K562 (cell line): ENCODE measurements at regions not wholly inside any gene's neighbourhood (a gene's known extent, or its start where the extent isn't known, plus 50 kb on each side); places are given as distances from the start of the nearest gene placed in this dataset.

ENCODE experiments used
- ATAC-seq: fragments of 200-7000 bp; cut with Tn5 transposase; 3 replicates; pipeline ENCODE4 v1.9.1; 2020; ENCODE audit warnings: moderate library complexity
- BruUV-seq: library from RNA; stranded (reverse); fragments of 400-500 nt; replicated peaks from 2 replicates; lab custom pipeline; 2021; lab: Mats Ljungman, UMichigan
- CTCF ChIA-PET: fragments of 300-600 bp; formaldehyde crosslinking; extraction: SDS; loops from one replicate; lab custom pipeline; 2021; ENCODE audit warnings: low intra/inter-chr PET ratio; lab: Yijun Ruan, JAX
- POLR2A ChIA-PET: fragments of 300-600, 350-650 bp; sonication (Branson Sonifier 250); formaldehyde crosslinking; extraction: SDS; loops from one replicate; lab custom pipeline; 2021; ENCODE audit warnings: antibody characterized with exemption, inconsistent platforms; lab: Yijun Ruan, JAX
- DNase-seq, 4 experiments: peaks; one replicate each; pipeline versions ENCODE4 v3.0.0 to v3.0.0-alpha.2; 2011 to 2018; ENCODE audit warnings: low spot score in 3 of 4, mixed read lengths in 3 of 4; ENCODE audit errors: extremely low read depth in 1 of 4
- FAIRE-seq: peaks from 2 replicates; lab custom pipeline; 2011; peaks lifted over from hg19 to GRCh38; lab: Jason Lieb, UNC
- H2AFZ ChIP-seq: 2 replicates; pipeline ENCODE4 v1.6.0; 2011; ENCODE audit warnings: low read depth, low read length, control low read depth, inconsistent platforms
- H3K27ac ChIP-seq: fragments of 200-600 bp; 3 replicates; pipeline ENCODE4 v1.8.0; 2011; ENCODE audit warnings: low read depth, mild to moderate bottlenecking, control low read depth, inconsistent platforms, low read length, moderate library complexity, mixed read lengths; ENCODE audit errors: extremely low read depth
- H3K27me3 ChIP-seq, 2 experiments: fragments of 300-600 bp in 1 of 2; 2 replicates in 1 of 2; 3 replicates in 1 of 2; pipeline versions ENCODE4 v1.6.0 to v1.8.0; 2011; ENCODE audit warnings: inconsistent platforms in 2 of 2, low read length in 2 of 2, mild to moderate bottlenecking in 1 of 2, mixed read lengths in 1 of 2, moderate library complexity in 1 of 2; ENCODE audit not compliant: control insufficient read depth in 2 of 2, insufficient read depth in 2 of 2
- H3K36me3 ChIP-seq: fragments of 300-600 bp; 3 replicates; pipeline ENCODE4 v1.8.0; 2011; ENCODE audit warnings: mild to moderate bottlenecking, low read length, inconsistent platforms; ENCODE audit not compliant: control insufficient read depth, insufficient read depth
- H3K4me1 ChIP-seq, 2 experiments: fragments of 200-600 bp in 1 of 2; replicated peaks in 1 of 2; 2 replicates in 1 of 2; 3 replicates in 1 of 2; pipeline versions ENCODE4 v1.5.1 to v1.8.0; 2011; ENCODE audit warnings: inconsistent platforms in 2 of 2, low read length in 2 of 2, mild to moderate bottlenecking in 1 of 2, mixed read lengths in 1 of 2, moderate library complexity in 1 of 2; ENCODE audit not compliant: control insufficient read depth in 2 of 2, insufficient read depth in 2 of 2
- H3K4me2 ChIP-seq: 2 replicates; pipeline ENCODE4 v1.6.1; 2011; ENCODE audit warnings: low read length, control low read depth, inconsistent platforms, mixed read lengths; ENCODE audit not compliant: insufficient read depth
- H3K4me3 ChIP-seq: fragments of 200-600 bp; sonication (generic), shearing (Covaris generic); 2 replicates; pipeline ENCODE4 v1.5.1; 2016; ENCODE audit warnings: control low read depth, inconsistent platforms
- H3K79me2 ChIP-seq: fragments of 200-600 bp; 3 replicates; pipeline ENCODE4 v1.8.0; 2011; ENCODE audit warnings: low read length, inconsistent platforms; ENCODE audit not compliant: control insufficient read depth, insufficient read depth
- H3K9ac ChIP-seq, 2 experiments: 2 replicates each; pipeline versions ENCODE4 v1.6.0 to v1.6.1; 2011; ENCODE audit warnings: low read depth in 2 of 2, low read length in 2 of 2, control low read depth in 1 of 2, inconsistent platforms in 1 of 2, mild to moderate bottlenecking in 1 of 2, mixed read lengths in 1 of 2; ENCODE audit not compliant: insufficient read depth in 1 of 2
- H3K9me1 ChIP-seq: one replicate; pipeline ENCODE4 v1.6.0; 2011; ENCODE audit warnings: inconsistent platforms, mild to moderate bottlenecking, low read length, moderate library complexity; ENCODE audit not compliant: control insufficient read depth, insufficient read depth
- H3K9me3 ChIP-seq: replicated peaks from 2 replicates; pipeline ENCODE4 v1.5.1; 2011; ENCODE audit warnings: low read depth, low read length, inconsistent platforms; ENCODE audit not compliant: control insufficient read depth, insufficient read depth
- H4K20me1 ChIP-seq: replicated peaks from 2 replicates; pipeline ENCODE4 v1.6.1; 2011; ENCODE audit warnings: low read length, inconsistent platforms, mixed read lengths; ENCODE audit not compliant: control insufficient read depth, insufficient read depth
- MYC ChIP-seq, 2 experiments: fragments of 250-450 bp in 1 of 2; sonication (Bioruptor Pico) in 1 of 2; IDR thresholded peaks; 2 replicates each; pipeline versions ENCODE4 v1.5.1 to v1.6.1; 2012 to 2021; ENCODE audit warnings: low read depth in 2 of 2, borderline replicate concordance in 1 of 2, improper control_type of control experiment in 1 of 2, low read length in 1 of 2, mild to moderate bottlenecking in 1 of 2, moderate library complexity in 1 of 2
- PURB ChIP-seq: sonication (generic); formaldehyde crosslinking; IDR thresholded peaks from 2 replicates; pipeline ENCODE4 v1.9.0; 2021; ENCODE audit warnings: low read depth, mild to moderate bottlenecking, missing genetic modification reagents
- RBM14 ChIP-seq: fragments of 200-400 bp; formaldehyde crosslinking; IDR thresholded peaks from 2 replicates; pipeline ENCODE4 v1.6.1; 2018; ENCODE audit warnings: low read depth, mild to moderate bottlenecking, low read length, moderate library complexity, borderline replicate concordance; ENCODE audit not compliant: insufficient read depth
- RHOXF2B ChIP-seq: fragments of 250-450 bp; sonication (Bioruptor Pico); conservative IDR thresholded peaks from 2 replicates; pipeline ENCODE4 v1.5.1; 2021
- SRSF1 ChIP-seq: fragments of 200-400 bp; formaldehyde crosslinking; IDR thresholded peaks from 2 replicates; pipeline ENCODE4 v1.6.1; 2017; ENCODE audit warnings: mild to moderate bottlenecking, low read depth, low read length, moderate library complexity
- ZNF146 ChIP-seq: IDR thresholded peaks from one replicate; pipeline ENCODE4 v1.6.1; 2018; ENCODE audit warnings: missing compliant biosample characterization; ENCODE audit not compliant: unreplicated experiment
- ZNF384 ChIP-seq: IDR thresholded peaks from 2 replicates; pipeline ENCODE4 v1.6.1; 2012; ENCODE audit warnings: low read depth, low read length, improper control_type of control experiment
- WGBS: fragments of 100-300 bp; shearing (Covaris generic); methylation state at CpG from one replicate; pipeline ENCODE4 v1.1.6; 2016; ENCODE audit warnings: low coverage, mixed read lengths; ENCODE audit not compliant: insufficient coverage; ENCODE audit errors: missing lambda C conversion rate; 5-methylcytosine and 5-hydroxymethylcytosine counted together
- in situ Hi-C: fragments of 300-500 bp; cut with MboI; formaldehyde crosslinking; loops from 4 replicates; pipeline ENCODE4 v1.15.0; 2018; ENCODE audit warnings: inconsistent platforms, mixed read lengths
- intact Hi-C: fragments of 100-400 bp; cut with micrococcal nuclease; formaldehyde crosslinking; loops from 2 replicates; pipeline ENCODE4 v1.14.2; 2022
- TF ChIP-seq, protein P1 (sequence below): sonication (generic); formaldehyde crosslinking; IDR thresholded peaks from 2 replicates; pipeline ENCODE4 v1.8.1; 2023; ENCODE audit warnings: mild to moderate bottlenecking, missing genetic modification reagents
- TF ChIP-seq, protein P2 (sequence below): fragments of 250-450 bp; sonication (Bioruptor Pico); IDR thresholded peaks from 2 replicates; pipeline ENCODE4 v1.4.0; 2020; ENCODE audit warnings: mild to moderate bottlenecking, moderate library complexity
- TF ChIP-seq, protein P3 (sequence below), 2 experiments: fragments of 450-650 bp in 1 of 2; sonication (generic) in 1 of 2; formaldehyde crosslinking; conservative IDR thresholded peaks; 2 replicates each; pipeline versions ENCODE4 v1.4.0 to v1.8.1; 2020 to 2022; ENCODE audit warnings: mild to moderate bottlenecking in 1 of 2, missing genetic modification reagents in 1 of 2
- TF ChIP-seq, protein P4 (sequence below), 2 experiments: fragments of 450-650 bp in 1 of 2; IDR thresholded peaks; 2 replicates each; pipeline ENCODE4 v1.6.1; 2011 to 2017; ENCODE audit warnings: low read depth in 2 of 2, antibody characterized with exemption in 1 of 2, borderline replicate concordance in 1 of 2, low read length in 1 of 2, mild to moderate bottlenecking in 1 of 2, mixed read lengths in 1 of 2; ENCODE audit not compliant: control insufficient read depth in 1 of 2

DNA sequence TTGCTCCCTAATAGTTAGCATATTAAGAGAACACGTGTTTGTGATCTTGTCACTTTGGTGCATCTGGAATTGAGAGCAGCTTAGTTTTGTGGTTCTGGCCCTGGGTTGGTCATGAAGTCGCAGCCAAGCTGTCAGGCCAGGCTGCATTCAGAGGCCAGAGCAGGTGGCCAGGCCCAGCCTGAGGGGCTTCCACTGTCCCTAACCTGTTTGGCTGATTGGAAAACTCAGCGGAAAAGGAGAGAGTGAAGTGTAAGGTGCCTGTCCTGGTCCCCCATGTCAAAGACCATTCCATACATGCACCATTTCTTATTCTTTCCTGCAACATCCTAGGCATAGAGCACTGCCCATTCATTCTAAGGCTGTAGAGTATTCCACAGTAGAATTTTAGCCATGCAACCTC is 111.5 kb upstream of the IGLL5 start:
- CTCF ChIA-PET: no interaction called here
- no peaks in the 10 kb centered on the region for H3K9me1 ChIP-seq
- ATAC-seq (0 out of 3 replicates have a peak, but pooled peaks have one; percentile 5), FAIRE-seq (no peak), DNase-seq (no peak)
- 0% methylated on average over 3 of the region's 3 CpGs for WGBS
- no peak overlapping the region for H3K9ac ChIP-seq
- no peaks in the 10 kb centered on the region for H3K4me1 ChIP-seq
- peaks cover 20% of the 10 kb centered on the region; the same call in 1 of the 2 replicates for H4K20me1 ChIP-seq
- no TSS peak for BruUV-seq
- no peaks in the 10 kb centered on the region for H3K36me3 ChIP-seq
- POLR2A ChIA-PET: interaction anchor here (0.7 to 2.5 kb wide), 8 partner anchors 9 to 355 kb away, joined by 3 to 10 read pairs (median 4); no protein-coding TSS in a partner anchor
- intact Hi-C loops (no loop called here), in situ Hi-C loops (no loop called here)
- no peak overlapping the region for H3K4me3 ChIP-seq
- no peaks in the 10 kb centered on the region for H3K79me2 ChIP-seq
- H3K27ac ChIP-seq: no peak overlapping the region
- H2AFZ ChIP-seq: no peak overlapping the region
- no peak overlapping the region for H3K4me2 ChIP-seq
- no peaks in the 10 kb centered on the region for H3K9me3 ChIP-seq
- peaks cover 5 to 31% of the 10 kb centered on the region in 2 experiments; a peak in 4 of 5 replicates for H3K27me3 ChIP-seq
- TF ChIP-seq SRSF1: no peak
- TF ChIP-seq, protein P1, sequence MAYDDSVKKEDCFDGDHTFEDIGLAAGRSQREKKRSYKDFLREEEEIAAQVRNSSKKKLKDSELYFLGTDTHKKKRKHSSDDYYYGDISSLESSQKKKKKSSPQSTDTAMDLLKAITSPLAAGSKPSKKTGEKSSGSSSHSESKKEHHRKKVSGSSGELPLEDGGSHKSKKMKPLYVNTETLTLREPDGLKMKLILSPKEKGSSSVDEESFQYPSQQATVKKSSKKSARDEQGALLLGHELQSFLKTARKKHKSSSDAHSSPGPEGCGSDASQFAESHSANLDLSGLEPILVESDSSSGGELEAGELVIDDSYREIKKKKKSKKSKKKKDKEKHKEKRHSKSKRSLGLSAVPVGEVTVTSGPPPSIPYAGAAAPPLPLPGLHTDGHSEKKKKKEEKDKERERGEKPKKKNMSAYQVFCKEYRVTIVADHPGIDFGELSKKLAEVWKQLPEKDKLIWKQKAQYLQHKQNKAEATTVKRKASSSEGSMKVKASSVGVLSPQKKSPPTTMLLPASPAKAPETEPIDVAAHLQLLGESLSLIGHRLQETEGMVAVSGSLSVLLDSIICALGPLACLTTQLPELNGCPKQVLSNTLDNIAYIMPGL: 0 out of 2 replicates have a peak, but pooled peaks have one; percentile 16
- peak; percentile 97; the same call in 1 of the 2 replicates for TF ChIP-seq PURB (CRISPR knock-in tag)
- no peak for TF ChIP-seq ZNF146 (CRISPR knock-in tag)
- TF ChIP-seq RHOXF2B (CRISPR knock-in tag): no peak
- no peak for TF ChIP-seq RBM14
- TF ChIP-seq, protein P2, sequence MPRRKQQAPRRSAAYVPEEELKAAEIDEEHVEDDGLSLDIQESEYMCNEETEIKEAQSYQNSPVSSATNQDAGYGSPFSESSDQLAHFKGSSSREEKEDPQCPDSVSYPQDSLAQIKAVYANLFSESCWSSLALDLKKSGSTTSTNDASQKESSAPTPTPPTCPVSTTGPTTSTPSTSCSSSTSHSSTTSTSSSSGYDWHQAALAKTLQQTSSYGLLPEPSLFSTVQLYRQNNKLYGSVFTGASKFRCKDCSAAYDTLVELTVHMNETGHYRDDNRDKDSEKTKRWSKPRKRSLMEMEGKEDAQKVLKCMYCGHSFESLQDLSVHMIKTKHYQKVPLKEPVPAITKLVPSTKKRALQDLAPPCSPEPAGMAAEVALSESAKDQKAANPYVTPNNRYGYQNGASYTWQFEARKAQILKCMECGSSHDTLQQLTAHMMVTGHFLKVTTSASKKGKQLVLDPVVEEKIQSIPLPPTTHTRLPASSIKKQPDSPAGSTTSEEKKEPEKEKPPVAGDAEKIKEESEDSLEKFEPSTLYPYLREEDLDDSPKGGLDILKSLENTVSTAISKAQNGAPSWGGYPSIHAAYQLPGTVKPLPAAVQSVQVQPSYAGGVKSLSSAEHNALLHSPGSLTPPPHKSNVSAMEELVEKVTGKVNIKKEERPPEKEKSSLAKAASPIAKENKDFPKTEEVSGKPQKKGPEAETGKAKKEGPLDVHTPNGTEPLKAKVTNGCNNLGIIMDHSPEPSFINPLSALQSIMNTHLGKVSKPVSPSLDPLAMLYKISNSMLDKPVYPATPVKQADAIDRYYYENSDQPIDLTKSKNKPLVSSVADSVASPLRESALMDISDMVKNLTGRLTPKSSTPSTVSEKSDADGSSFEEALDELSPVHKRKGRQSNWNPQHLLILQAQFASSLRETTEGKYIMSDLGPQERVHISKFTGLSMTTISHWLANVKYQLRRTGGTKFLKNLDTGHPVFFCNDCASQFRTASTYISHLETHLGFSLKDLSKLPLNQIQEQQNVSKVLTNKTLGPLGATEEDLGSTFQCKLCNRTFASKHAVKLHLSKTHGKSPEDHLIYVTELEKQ (CRISPR knock-in tag): no peak
- TF ChIP-seq MYC (IDR thresholded peaks at IDR 0.05; ENCODE audit: low read depth, low read length): no peak
- no peak for TF ChIP-seq MYC (CRISPR knock-in tag; IDR thresholded peaks at IDR 0.05; ENCODE audit: borderline replicate concordance, low read depth)
- no peak for TF ChIP-seq ZNF384
- TF ChIP-seq, protein P3, sequence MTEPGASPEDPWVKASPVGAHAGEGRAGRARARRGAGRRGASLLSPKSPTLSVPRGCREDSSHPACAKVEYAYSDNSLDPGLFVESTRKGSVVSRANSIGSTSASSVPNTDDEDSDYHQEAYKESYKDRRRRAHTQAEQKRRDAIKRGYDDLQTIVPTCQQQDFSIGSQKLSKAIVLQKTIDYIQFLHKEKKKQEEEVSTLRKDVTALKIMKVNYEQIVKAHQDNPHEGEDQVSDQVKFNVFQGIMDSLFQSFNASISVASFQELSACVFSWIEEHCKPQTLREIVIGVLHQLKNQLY (CRISPR knock-in tag; conservative IDR thresholded peaks at IDR 0.05): 0 out of 4 replicates have a peak, but pooled peaks of 1 of the 2 experiments have one; percentile 79
- TF ChIP-seq, protein P4, sequence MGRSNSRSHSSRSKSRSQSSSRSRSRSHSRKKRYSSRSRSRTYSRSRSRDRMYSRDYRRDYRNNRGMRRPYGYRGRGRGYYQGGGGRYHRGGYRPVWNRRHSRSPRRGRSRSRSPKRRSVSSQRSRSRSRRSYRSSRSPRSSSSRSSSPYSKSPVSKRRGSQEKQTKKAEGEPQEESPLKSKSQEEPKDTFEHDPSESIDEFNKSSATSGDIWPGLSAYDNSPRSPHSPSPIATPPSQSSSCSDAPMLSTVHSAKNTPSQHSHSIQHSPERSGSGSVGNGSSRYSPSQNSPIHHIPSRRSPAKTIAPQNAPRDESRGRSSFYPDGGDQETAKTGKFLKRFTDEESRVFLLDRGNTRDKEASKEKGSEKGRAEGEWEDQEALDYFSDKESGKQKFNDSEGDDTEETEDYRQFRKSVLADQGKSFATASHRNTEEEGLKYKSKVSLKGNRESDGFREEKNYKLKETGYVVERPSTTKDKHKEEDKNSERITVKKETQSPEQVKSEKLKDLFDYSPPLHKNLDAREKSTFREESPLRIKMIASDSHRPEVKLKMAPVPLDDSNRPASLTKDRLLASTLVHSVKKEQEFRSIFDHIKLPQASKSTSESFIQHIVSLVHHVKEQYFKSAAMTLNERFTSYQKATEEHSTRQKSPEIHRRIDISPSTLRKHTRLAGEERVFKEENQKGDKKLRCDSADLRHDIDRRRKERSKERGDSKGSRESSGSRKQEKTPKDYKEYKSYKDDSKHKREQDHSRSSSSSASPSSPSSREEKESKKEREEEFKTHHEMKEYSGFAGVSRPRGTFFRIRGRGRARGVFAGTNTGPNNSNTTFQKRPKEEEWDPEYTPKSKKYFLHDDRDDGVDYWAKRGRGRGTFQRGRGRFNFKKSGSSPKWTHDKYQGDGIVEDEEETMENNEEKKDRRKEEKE (IDR thresholded peaks at IDR 0.05; ENCODE audit: borderline replicate concordance in 1 of 2, control insufficient read depth in 1 of 2, low read depth in 2 of 2, low read length in 1 of 2): no peak
